M059J (cell line): ENCODE measurements at regions not wholly inside any gene's neighbourhood (a gene's known extent, or its start where the extent isn't known, plus 50 kb on each side); places are given as distances from the start of the nearest gene placed in this dataset.

ENCODE experiments used
- DNase-seq: peaks from one replicate; pipeline ENCODE4 v3.0.0-alpha.2; 2012; ENCODE audit warnings: low read depth

GRCh38 chr10:133035952-133036351 lies 51.8 kb upstream of the ADGRA1 start:
- DNase-seq: no peak

GRCh38 chr10:133034762-133035161 lies 53.0 kb upstream of the ADGRA1 start:
- DNase-seq: no peak

- no peak for DNase-seq
These were observed 53.6 kb upstream of the ADGRA1 start for GRCh38 chr10:133034092-133034491.

- no peak for DNase-seq
These were observed 54.0 kb upstream of the ADGRA1 start for GRCh38 chr10:133033742-133034048.

GRCh38 chr10:133032976-133033741 lies 54.6 kb upstream of the ADGRA1 start:
- DNase-seq: no peak

GRCh38 chr10:133032231-133032630 lies 55.5 kb upstream of the ADGRA1 start:
- no peak for DNase-seq

- DNase-seq: no peak
These were observed 56.1 kb upstream of the ADGRA1 start for GRCh38 chr10:133031541-133032125.

GRCh38 chr10:133030781-133031180 lies 56.9 kb upstream of the ADGRA1 start:
- DNase-seq: no peak

- DNase-seq: no peak
These were observed 57.6 kb upstream of the ADGRA1 start for GRCh38 chr10:133030126-133030525.

GRCh38 chr10:133028956-133029355 lies 58.8 kb upstream of the ADGRA1 start:
- no peak for DNase-seq

- no peak for DNase-seq
These were observed 59.6 kb upstream of the ADGRA1 start for GRCh38 chr10:133028158-133028557.

GRCh38 chr10:133027482-133027881 lies 60.2 kb upstream of the ADGRA1 start:
- DNase-seq: no peak

GRCh38 chr10:133026726-133027395 lies 60.9 kb upstream of the ADGRA1 start:
- no peak for DNase-seq

GRCh38 chr10:133026171-133026570 lies 61.6 kb upstream of the ADGRA1 start:
- no peak for DNase-seq

GRCh38 chr10:133025558-133026090 lies 62.1 kb upstream of the ADGRA1 start:
- no peak for DNase-seq

GRCh38 chr10:133024704-133025557 lies 62.8 kb upstream of the ADGRA1 start:
- no peak for DNase-seq

- no peak for DNase-seq
These were observed 64.4 kb upstream of the ADGRA1 start for GRCh38 chr10:133023216-133023843.

- DNase-seq: no peak
These were observed 65.0 kb upstream of the ADGRA1 start for GRCh38 chr10:133022776-133023100.

GRCh38 chr10:133021963-133022775 lies 65.6 kb upstream of the ADGRA1 start:
- no peak for DNase-seq

GRCh38 chr10:133021116-133021962 lies 66.4 kb upstream of the ADGRA1 start:
- no peak for DNase-seq
